Mesendoderm (in vitro differentiated cells): ENCODE measurements at regions not wholly inside any gene's neighbourhood (a gene's known extent, or its start where the extent isn't known, plus 50 kb on each side); places are given as distances from the start of the nearest gene placed in this dataset.

Experiments
- DNase-seq: peaks from one replicate; pipeline ENCODE4 v3.0.0; 2013
- H2AK5ac ChIP-seq: 2 replicates; pipeline ENCODE4 v1.6.1; 2013; ENCODE audit warnings: low read length, inconsistent platforms
- H2BK120ac ChIP-seq: 2 replicates; pipeline ENCODE4 v1.6.1; 2013; ENCODE audit warnings: low read depth, mild to moderate bottlenecking, low read length, moderate library complexity, mixed read lengths
- H2BK15ac ChIP-seq: replicated peaks from 2 replicates; pipeline ENCODE4 v1.6.1; 2013; ENCODE audit warnings: low read depth, mild to moderate bottlenecking, moderate library complexity
- H2BK5ac ChIP-seq: 2 replicates; pipeline ENCODE4 v1.6.1; 2013; ENCODE audit warnings: low read length, inconsistent platforms
- H3K18ac ChIP-seq: 2 replicates; pipeline ENCODE4 v1.6.1; 2013; ENCODE audit warnings: mild to moderate bottlenecking, low read length, mixed read lengths
- H3K23ac ChIP-seq: one replicate; pipeline ENCODE4 v1.6.1; 2013; ENCODE audit warnings: low read length
- H3K27ac ChIP-seq: 2 replicates; pipeline ENCODE4 v1.5.1; 2013; ENCODE audit warnings: low read depth, mild to moderate bottlenecking, inconsistent platforms, low read length, moderate library complexity
- H3K27me3 ChIP-seq: 2 replicates; pipeline ENCODE4 v1.6.1; 2013; ENCODE audit warnings: low read length, control low read depth, mild to moderate bottlenecking, inconsistent platforms; ENCODE audit not compliant: insufficient read depth, poor library complexity
- H3K36me3 ChIP-seq: 2 replicates; pipeline ENCODE4 v1.6.1; 2013; ENCODE audit warnings: low read length, inconsistent platforms; ENCODE audit not compliant: control insufficient read depth, insufficient read depth
- H3K4ac ChIP-seq: one replicate; pipeline ENCODE4 v1.6.1; 2013; ENCODE audit warnings: low read depth, mild to moderate bottlenecking, low read length, moderate library complexity
- H3K4me1 ChIP-seq: 2 replicates; pipeline ENCODE4 v1.6.1; 2013; ENCODE audit warnings: low read depth, low read length, inconsistent platforms; ENCODE audit not compliant: control insufficient read depth
- H3K4me2 ChIP-seq: 2 replicates; pipeline ENCODE4 v1.6.1; 2013; ENCODE audit warnings: low read length
- H3K4me3 ChIP-seq: 2 replicates; pipeline ENCODE4 v1.5.1; 2013; ENCODE audit warnings: mild to moderate bottlenecking, low read length
- H3K56ac ChIP-seq: one replicate; pipeline ENCODE4 v1.6.1; 2013; ENCODE audit warnings: low read length
- H3K79me1 ChIP-seq: 2 replicates; pipeline ENCODE4 v1.6.1; 2013; ENCODE audit warnings: low read length, inconsistent platforms
- H3K79me2 ChIP-seq: 2 replicates; pipeline ENCODE4 v1.6.1; 2013; ENCODE audit warnings: mild to moderate bottlenecking, low read length; ENCODE audit not compliant: control insufficient read depth, insufficient read depth
- H3K9ac ChIP-seq: 2 replicates; pipeline ENCODE4 v1.6.1; 2013; ENCODE audit warnings: low read length, inconsistent platforms
- H4K5ac ChIP-seq: one replicate; pipeline ENCODE4 v1.6.1; 2013; ENCODE audit warnings: low read length
- H4K8ac ChIP-seq: one replicate; pipeline ENCODE4 v1.6.1; 2013; ENCODE audit warnings: low read depth, mild to moderate bottlenecking, control low read depth, low read length, moderate library complexity
- WGBS: extraction: QIAGEN DNeasy Blood & Tissue Kit; methylation state at CpG from one replicate; pipeline ENCODE4 v1.1.7; 2013; ENCODE audit warnings: low lambda C conversion rate, missing lambda C conversion rate; ENCODE audit not compliant: insufficient coverage; ENCODE audit errors: extremely low coverage; 5-methylcytosine and 5-hydroxymethylcytosine counted together

- Histone ChIP-seq H3K4me1 (no peaks in the 10 kb centered on the region), H3K27me3 (no peaks in the 10 kb centered on the region)
- peak; percentile 93 for DNase-seq
Measured at GRCh38 chr16:48003206-48003907, 152.4 kb downstream of the ABCC12 start.

GRCh38 chr16:48001324-48001895 lies 154.4 kb downstream of the ABCC12 start:
- Histone ChIP-seq H3K27ac (no peak overlapping the region), H3K56ac (peak overlapping the region; percentile 40), H3K18ac (no peak overlapping the region)

More at GRCh38 chr16:48003206-48003907, 152.4 kb downstream of the ABCC12 start:
- Histone ChIP-seq H3K4me2 (no peak overlapping the region), H3K4me3 (no peak overlapping the region), H4K5ac (no peak overlapping the region), H2AK5ac (no peak overlapping the region), H3K23ac (no peak overlapping the region), H4K8ac (no peak overlapping the region), H2BK5ac (no peak overlapping the region), H3K36me3 (no peaks in the 10 kb centered on the region), H3K9ac (no peak overlapping the region), H2BK120ac (no peak overlapping the region), H2BK15ac (no peak overlapping the region), H3K79me1 (no peaks in the 10 kb centered on the region), H3K4ac (no peak overlapping the region), H3K18ac (no peak overlapping the region), H3K79me2 (no peaks in the 10 kb centered on the region), H3K56ac (no peak overlapping the region), H3K27ac (no peak overlapping the region)
- no CpG with 5 or more reads among the region's 4 CpGs for WGBS

GRCh38 chr16:48000622-48001021 lies 155.2 kb downstream of the ABCC12 start:
- Histone ChIP-seq H3K27me3 (no peaks in the 10 kb centered on the region), H2BK5ac (no peak overlapping the region), H3K36me3 (no peaks in the 10 kb centered on the region), H3K4me2 (no peak overlapping the region), H3K79me1 (no peaks in the 10 kb centered on the region), H3K79me2 (no peaks in the 10 kb centered on the region), H4K8ac (no peak overlapping the region), H3K4me1 (no peaks in the 10 kb centered on the region), H3K4me3 (no peak overlapping the region), H3K23ac (no peak overlapping the region), H3K27ac (no peak overlapping the region), H2AK5ac (no peak overlapping the region), H2BK120ac (no peak overlapping the region), H3K56ac (no peak overlapping the region), H3K9ac (no peak overlapping the region), H3K4ac (no peak overlapping the region), H2BK15ac (no peak overlapping the region), H3K18ac (no peak overlapping the region), H4K5ac (no peak overlapping the region)
- no CpG with 5 or more reads among the region's 3 CpGs for whole genome bisulfite sequencing
- no peak for DNase-seq

More at GRCh38 chr16:48001324-48001895, 154.4 kb downstream of the ABCC12 start:
- Histone ChIP-seq H3K36me3 (no peaks in the 10 kb centered on the region), H3K27me3 (no peaks in the 10 kb centered on the region), H3K4ac (no peak overlapping the region), H2BK120ac (no peak overlapping the region), H3K4me3 (no peak overlapping the region), H3K4me2 (no peak overlapping the region), H4K5ac (no peak overlapping the region), H3K79me1 (no peaks in the 10 kb centered on the region), H2AK5ac (no peak overlapping the region), H2BK15ac (no peak overlapping the region), H3K23ac (no peak overlapping the region), H3K9ac (no peak overlapping the region), H3K4me1 (no peaks in the 10 kb centered on the region), H4K8ac (no peak overlapping the region), H3K79me2 (no peaks in the 10 kb centered on the region), H2BK5ac (no peak overlapping the region)
- no CpG with 5 or more reads among the region's 13 CpGs for WGBS
- DNase-seq: no peak

GRCh38 chr16:47999595-47999994 lies 156.2 kb downstream of the ABCC12 start:
- WGBS: no CpG with 5 or more reads among the region's 4 CpGs
- Histone ChIP-seq H3K79me2 (no peaks in the 10 kb centered on the region), H3K56ac (no peak overlapping the region), H2BK15ac (no peak overlapping the region), H3K18ac (no peak overlapping the region), H3K27ac (no peak overlapping the region), H3K4me1 (no peaks in the 10 kb centered on the region), H4K8ac (no peak overlapping the region), H2AK5ac (no peak overlapping the region), H4K5ac (no peak overlapping the region), H2BK120ac (no peak overlapping the region), H3K23ac (no peak overlapping the region), H2BK5ac (no peak overlapping the region), H3K36me3 (no peaks in the 10 kb centered on the region), H3K27me3 (no peaks in the 10 kb centered on the region), H3K4me3 (no peak overlapping the region), H3K4ac (no peak overlapping the region), H3K79me1 (no peaks in the 10 kb centered on the region), H3K9ac (no peak overlapping the region), H3K4me2 (no peak overlapping the region)
- DNase-seq: no peak

GRCh38 chr16:47995354-47995753 lies 160.4 kb downstream of the ABCC12 start:
- H3K4me2 ChIP-seq: no peak overlapping the region
- no peak overlapping the region for H3K18ac ChIP-seq
- H4K5ac ChIP-seq: no peak overlapping the region
- H2BK120ac ChIP-seq: no peak overlapping the region
- H3K27me3 ChIP-seq: no peaks in the 10 kb centered on the region
- no peak overlapping the region for H3K4me3 ChIP-seq
- DNase-seq: no peak
- H2BK15ac ChIP-seq: no peak overlapping the region
- no peaks in the 10 kb centered on the region for H3K4me1 ChIP-seq
- no peak overlapping the region for H2AK5ac ChIP-seq
- no peak overlapping the region for H3K4ac ChIP-seq
- no peaks in the 10 kb centered on the region for H3K79me1 ChIP-seq
- H3K23ac ChIP-seq: no peak overlapping the region
- H3K79me2 ChIP-seq: no peaks in the 10 kb centered on the region
- H3K9ac ChIP-seq: no peak overlapping the region
- H3K56ac ChIP-seq: no peak overlapping the region
- no peak overlapping the region for H4K8ac ChIP-seq
- H3K27ac ChIP-seq: no peak overlapping the region
- H2BK5ac ChIP-seq: no peak overlapping the region
- no CpG with 5 or more reads among the region's 2 CpGs for WGBS
- H3K36me3 ChIP-seq: no peaks in the 10 kb centered on the region
